Ovary (tissue), 7 donors: ENCODE measurements at regions not wholly inside any gene's neighbourhood (a gene's known extent, or its start where the extent isn't known, plus 50 kb on each side); places are given as distances from the start of the nearest gene placed in this dataset.

Source experiments
- DNase-seq, 5 donors: peaks; one replicate each; pipeline ENCODE4 v3.0.0-alpha.2; 2019 to 2020
- H3K27ac ChIP-seq, 2 donors: fragments of 200-600 bp; one replicate each; pipeline versions ENCODE4 v1.5.1 to v1.8.0; 2019 to 2022
- H3K27me3 ChIP-seq: fragments of 200-600 bp; one replicate; pipeline ENCODE4 v1.8.0; 2022
- H3K36me3 ChIP-seq: fragments of 200-600 bp; sonication (generic); one replicate; pipeline ENCODE4 v1.5.1; 2019
- H3K4me1 ChIP-seq: one replicate; pipeline ENCODE4 v1.8.1; 2013; ENCODE audit warnings: mild to moderate bottlenecking, moderate library complexity; ENCODE audit not compliant: insufficient read depth
- H3K4me3 ChIP-seq: fragments of 200-600 bp; sonication (generic); one replicate; pipeline ENCODE4 v1.5.1; 2017
- H3K9me3 ChIP-seq, 2 donors: fragments of 200-600 bp in 1 of 2; sonication (generic) in 1 of 2; one replicate each; pipeline versions ENCODE4 v1.5.1 to v1.8.1; 2013 to 2019; ENCODE audit warnings: mild to moderate bottlenecking in 1 of 2, moderate library complexity in 1 of 2
- EP300 ChIP-seq: sonication (generic); formaldehyde crosslinking; IDR thresholded peaks from one replicate; pipeline ENCODE4 v1.6.1; 2017; ENCODE audit warnings: antibody characterized with exemption
- POLR2A ChIP-seq: fragments of 450-650 bp; IDR thresholded peaks from one replicate; pipeline ENCODE4 v1.6.1; 2017; ENCODE audit warnings: antibody characterized with exemption, mild to moderate bottlenecking, moderate library complexity
- WGBS, 3 donors: extraction: QIAGEN DNeasy Blood & Tissue Kit in 1 of 3; methylation state at CpG; one replicate each; pipeline versions ENCODE4 v1.1.5 to v1.1.7; 2013 to 2017; 5-methylcytosine and 5-hydroxymethylcytosine counted together
- intact Hi-C, 4 donors: fragments of 100-400 bp; cut with DNase I; formaldehyde crosslinking; loops; one replicate each; pipeline versions ENCODE4 v1.11.0 to v1.15.1; 2022 to 2023
- TF ChIP-seq, protein P1 (sequence below), 3 donors: fragments of 450-650 bp in 2 of 3; fragments of 200-600 bp in 1 of 3; IDR thresholded peaks; one replicate each; pipeline versions ENCODE4 v1.5.1 to v1.8.0; 2016 to 2022; ENCODE audit warnings: antibody characterized with exemption in 3 of 3, mild to moderate bottlenecking in 1 of 3
- donor health status: DM: no; HTN: no; CAD: no; lungs with moderate emphysema.
- donor health status: DM: no; HTN: no; CAD: no.
- donor health status: Bipolar disorder and iron deficiency.
- donor health status: DM: no; HTN: no; CAD: no.
- donor health status: DM: yes; HTN: yes; CAD: no.

DNA sequence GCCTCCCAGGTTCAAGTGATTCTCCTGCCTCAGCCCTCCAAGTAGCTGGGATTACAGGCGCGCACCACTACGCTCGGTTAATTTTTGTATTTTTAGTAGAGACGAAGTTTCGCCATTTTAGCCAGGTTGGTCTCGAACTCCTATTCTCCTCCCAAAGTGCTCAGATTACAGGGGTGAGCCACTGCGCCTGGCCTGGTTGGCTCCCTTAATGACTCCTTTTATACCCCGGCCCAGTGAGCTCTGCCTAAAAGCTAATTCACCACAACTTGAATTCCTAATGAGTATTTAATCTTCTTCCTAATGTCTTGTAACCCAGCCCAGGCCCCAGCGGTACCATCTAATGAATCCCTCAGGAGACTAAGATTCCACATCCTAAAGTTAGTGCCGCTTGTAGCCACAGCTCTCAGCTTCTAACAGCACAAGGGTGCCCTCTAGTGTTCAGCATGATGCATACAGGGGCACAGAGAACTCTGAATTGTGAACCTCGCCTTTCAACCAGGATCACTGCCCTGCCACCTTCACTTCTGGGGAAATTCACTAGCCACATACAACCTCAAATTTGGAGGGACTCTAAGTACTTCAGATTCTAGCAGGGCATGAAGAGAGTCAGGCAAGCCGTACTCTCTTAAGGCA lies 89.5 kb downstream of the OR13H1 start:
- Histone ChIP-seq H3K27ac (no peak overlapping the region), H3K9me3 (no peaks in the 10 kb centered on the region), H3K4me3 (no peak overlapping the region), H3K4me1 (no peaks in the 10 kb centered on the region), H3K36me3 (no peaks in the 10 kb centered on the region), H3K27me3 (no peaks in the 10 kb centered on the region)
- TF ChIP-seq POLR2A = no peak
- TF ChIP-seq, protein P1, sequence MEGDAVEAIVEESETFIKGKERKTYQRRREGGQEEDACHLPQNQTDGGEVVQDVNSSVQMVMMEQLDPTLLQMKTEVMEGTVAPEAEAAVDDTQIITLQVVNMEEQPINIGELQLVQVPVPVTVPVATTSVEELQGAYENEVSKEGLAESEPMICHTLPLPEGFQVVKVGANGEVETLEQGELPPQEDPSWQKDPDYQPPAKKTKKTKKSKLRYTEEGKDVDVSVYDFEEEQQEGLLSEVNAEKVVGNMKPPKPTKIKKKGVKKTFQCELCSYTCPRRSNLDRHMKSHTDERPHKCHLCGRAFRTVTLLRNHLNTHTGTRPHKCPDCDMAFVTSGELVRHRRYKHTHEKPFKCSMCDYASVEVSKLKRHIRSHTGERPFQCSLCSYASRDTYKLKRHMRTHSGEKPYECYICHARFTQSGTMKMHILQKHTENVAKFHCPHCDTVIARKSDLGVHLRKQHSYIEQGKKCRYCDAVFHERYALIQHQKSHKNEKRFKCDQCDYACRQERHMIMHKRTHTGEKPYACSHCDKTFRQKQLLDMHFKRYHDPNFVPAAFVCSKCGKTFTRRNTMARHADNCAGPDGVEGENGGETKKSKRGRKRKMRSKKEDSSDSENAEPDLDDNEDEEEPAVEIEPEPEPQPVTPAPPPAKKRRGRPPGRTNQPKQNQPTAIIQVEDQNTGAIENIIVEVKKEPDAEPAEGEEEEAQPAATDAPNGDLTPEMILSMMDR (IDR thresholded peaks at IDR 0.05) = no peak
- no peak for TF ChIP-seq EP300
- peak in 4 of 5 donors; percentile 20 to 40 (median 22) for DNase-seq
- intact Hi-C loops = no loop called here
- WGBS, 3 donors = 50 to 53% (median 50%) methylated on average over 13 of the region's 13 CpGs

DNA sequence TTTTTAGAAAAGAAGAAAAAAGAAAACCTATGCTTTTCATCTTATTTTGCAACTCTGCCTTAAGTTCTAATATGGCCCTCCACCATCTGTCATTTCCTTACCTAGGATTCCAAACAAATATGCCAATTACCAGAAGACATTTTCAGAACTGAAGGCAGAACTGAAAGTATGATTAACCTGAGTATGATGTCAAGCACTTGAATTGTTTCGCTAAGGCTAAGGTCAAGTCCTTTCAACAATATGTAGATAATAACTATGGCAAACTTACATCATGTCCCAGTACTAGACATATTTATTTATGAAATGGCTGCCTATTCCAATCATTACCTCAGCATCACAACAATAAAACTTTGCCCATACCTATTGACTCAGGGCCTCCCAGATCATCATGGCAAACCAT lies 91.0 kb downstream of the OR13H1 start:
- DNase-seq = no peak
- whole genome bisulfite sequencing, 3 donors = 50 to 71% (median 58%) methylated on average over 1 of the region's 1 CpG
- intact Hi-C loops = no loop called here
- Histone ChIP-seq H3K27me3 (no peaks in the 10 kb centered on the region), H3K27ac (no peak overlapping the region), H3K4me3 (no peak overlapping the region), H3K36me3 (no peaks in the 10 kb centered on the region), H3K4me1 (no peaks in the 10 kb centered on the region), H3K9me3 (no peaks in the 10 kb centered on the region)
- no peak for TF ChIP-seq EP300
- TF ChIP-seq POLR2A = no peak
- TF ChIP-seq, protein P1 (IDR thresholded peaks at IDR 0.05) = no peak

DNA sequence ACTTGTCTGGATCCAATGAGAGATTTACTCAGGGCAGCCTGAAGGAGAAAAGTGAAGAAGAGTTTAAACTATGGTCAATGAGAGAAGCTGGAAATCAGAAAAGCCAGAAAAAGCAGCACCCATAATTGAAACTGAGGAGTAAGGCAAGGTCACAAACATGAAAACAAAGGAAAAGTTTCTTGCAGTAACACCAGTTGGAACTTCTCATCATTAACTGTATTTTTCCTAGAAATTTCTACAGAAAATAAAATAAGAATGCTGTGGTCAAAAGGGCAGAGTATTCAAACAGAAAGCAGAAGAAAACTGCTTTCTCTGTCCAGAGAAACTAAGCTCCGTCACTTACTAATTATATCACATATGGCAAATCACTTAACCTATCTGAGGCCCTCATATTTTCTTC lies 102.2 kb downstream of the OR13H1 start:
- DNase-seq = no peak
- Histone ChIP-seq H3K36me3 (no peaks in the 10 kb centered on the region), H3K4me3 (no peak overlapping the region), H3K9me3 (no peaks in the 10 kb centered on the region), H3K4me1 (no peaks in the 10 kb centered on the region), H3K27me3 (no peaks in the 10 kb centered on the region), H3K27ac (no peak overlapping the region)
- TF ChIP-seq EP300 (no peak), POLR2A (no peak)
- TF ChIP-seq, protein P1 (IDR thresholded peaks at IDR 0.05) = no peak
- WGBS, 3 donors = 28 to 32% (median 32%) methylated on average over 1 of the region's 1 CpG
- intact Hi-C loops = no loop called here

DNA sequence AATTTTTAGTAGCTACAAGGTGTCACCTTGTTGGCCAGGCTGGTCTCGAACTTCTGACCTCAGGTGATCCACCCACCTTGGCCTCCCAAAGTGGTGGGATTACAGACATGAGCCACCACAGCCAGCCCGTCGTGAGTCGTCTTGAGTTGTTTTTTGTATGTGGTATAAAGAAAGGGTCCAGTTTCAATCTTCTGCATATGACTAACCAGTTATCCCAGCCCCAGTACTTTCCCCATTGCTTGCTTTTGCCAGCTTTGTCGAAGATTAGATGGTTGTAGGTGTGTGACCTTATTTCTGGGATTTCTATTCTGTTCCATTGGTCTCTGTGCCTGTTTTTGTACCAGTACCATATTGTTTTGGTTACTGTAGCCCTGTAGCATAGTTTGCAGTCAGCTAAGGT lies 105.9 kb downstream of the OR13H1 start:
- WGBS, 3 donors = 67 to 81% (median 78%) methylated on average over 5 of the region's 5 CpGs
- intact Hi-C loops = no loop called here
- H3K9me3 ChIP-seq = no peaks in the 10 kb centered on the region
- DNase-seq = no peak
- H3K27ac ChIP-seq = no peak overlapping the region
- TF ChIP-seq, protein P1 (IDR thresholded peaks at IDR 0.05) = no peak
- TF ChIP-seq EP300 = no peak
- TF ChIP-seq POLR2A = no peak
- no peaks in the 10 kb centered on the region for H3K27me3 ChIP-seq
- H3K4me1 ChIP-seq = no peaks in the 10 kb centered on the region
- no peaks in the 10 kb centered on the region for H3K36me3 ChIP-seq
- no peak overlapping the region for H3K4me3 ChIP-seq
